ENCODE measurements at regions not wholly inside any gene's neighbourhood (a gene's known extent, or its start where the extent isn't known, plus 50 kb on each side); places are given as distances from the start of the nearest gene placed in this dataset.
"Not testable (repeated sequence)": the region's sequence is repeated elsewhere in the genome, so short reads cannot be mapped to it uniquely, and the experiment has no call there.

DNA sequence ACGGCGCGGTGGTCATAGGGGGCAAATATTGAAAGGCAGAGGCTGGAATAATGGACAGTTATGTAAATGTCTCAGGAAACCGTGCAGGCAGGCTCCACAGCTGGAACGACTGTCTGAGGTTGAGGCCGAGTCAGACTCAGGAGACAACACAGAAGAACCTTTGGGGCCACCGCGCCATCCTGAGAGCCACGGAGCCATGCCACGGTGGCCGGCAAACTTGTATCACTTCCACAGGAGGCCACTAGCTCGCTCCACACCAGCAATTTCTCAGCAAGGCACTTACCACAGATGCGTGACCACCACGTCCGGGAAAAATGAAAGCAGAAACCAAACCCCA lies 156.7 kb upstream of the SALL3 start:
- no peak for DNase-seq (ENCODE audit: extremely low spot score in 2 of 2)
- Histone ChIP-seq H3K27ac (no peak overlapping the region), H3K9me3 (no peaks in the 10 kb centered on the region), H3K4me3 (no peak overlapping the region), H3K4me1 (no peaks in the 10 kb centered on the region), H3K27me3 (no peaks in the 10 kb centered on the region), H3K36me3 (no peaks in the 10 kb centered on the region)
- intact Hi-C loops (cut with DNase I) = no loop called here
- TF ChIP-seq, protein P1, sequence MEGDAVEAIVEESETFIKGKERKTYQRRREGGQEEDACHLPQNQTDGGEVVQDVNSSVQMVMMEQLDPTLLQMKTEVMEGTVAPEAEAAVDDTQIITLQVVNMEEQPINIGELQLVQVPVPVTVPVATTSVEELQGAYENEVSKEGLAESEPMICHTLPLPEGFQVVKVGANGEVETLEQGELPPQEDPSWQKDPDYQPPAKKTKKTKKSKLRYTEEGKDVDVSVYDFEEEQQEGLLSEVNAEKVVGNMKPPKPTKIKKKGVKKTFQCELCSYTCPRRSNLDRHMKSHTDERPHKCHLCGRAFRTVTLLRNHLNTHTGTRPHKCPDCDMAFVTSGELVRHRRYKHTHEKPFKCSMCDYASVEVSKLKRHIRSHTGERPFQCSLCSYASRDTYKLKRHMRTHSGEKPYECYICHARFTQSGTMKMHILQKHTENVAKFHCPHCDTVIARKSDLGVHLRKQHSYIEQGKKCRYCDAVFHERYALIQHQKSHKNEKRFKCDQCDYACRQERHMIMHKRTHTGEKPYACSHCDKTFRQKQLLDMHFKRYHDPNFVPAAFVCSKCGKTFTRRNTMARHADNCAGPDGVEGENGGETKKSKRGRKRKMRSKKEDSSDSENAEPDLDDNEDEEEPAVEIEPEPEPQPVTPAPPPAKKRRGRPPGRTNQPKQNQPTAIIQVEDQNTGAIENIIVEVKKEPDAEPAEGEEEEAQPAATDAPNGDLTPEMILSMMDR (IDR thresholded peaks at IDR 0.05) = no peak
- no peak for TF ChIP-seq POLR2A (IDR thresholded peaks at IDR 0.05)
- no peak for TF ChIP-seq POLR2AphosphoS5 (IDR thresholded peaks at IDR 0.05; ENCODE audit: insufficient read depth in 1 of 2, low read depth in 1 of 2)

DNA sequence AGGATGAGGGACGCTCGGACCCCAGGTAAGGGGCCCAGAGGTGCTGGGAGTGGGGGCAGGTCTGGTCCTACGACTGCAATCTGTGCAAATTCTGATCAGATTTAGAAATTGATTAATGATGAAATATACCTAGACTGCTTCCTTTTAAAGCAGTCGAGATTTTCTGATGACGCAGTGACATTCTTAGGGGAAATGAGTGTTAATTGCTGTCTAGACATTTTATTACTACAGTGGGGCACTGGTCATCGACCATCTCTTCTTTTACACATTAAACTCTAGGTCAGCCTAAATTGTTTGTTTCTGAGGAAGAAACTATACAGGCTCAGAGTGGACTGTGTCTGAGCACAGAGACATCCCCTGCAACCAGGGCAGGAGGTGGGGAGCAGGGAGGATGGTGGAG lies 154.4 kb upstream of the SALL3 start:
- Histone ChIP-seq H3K36me3 (no peaks in the 10 kb centered on the region), H3K27ac (no peak overlapping the region), H3K4me1 (no peaks in the 10 kb centered on the region), H3K4me3 (no peak overlapping the region), H3K9me3 (no peaks in the 10 kb centered on the region), H3K27me3 (no peaks in the 10 kb centered on the region)
- intact Hi-C loops (cut with DNase I) = no loop called here
- no peak for DNase-seq (ENCODE audit: extremely low spot score in 2 of 2)
- TF ChIP-seq, protein P1 (IDR thresholded peaks at IDR 0.05) = no peak
- TF ChIP-seq POLR2AphosphoS5 (IDR thresholded peaks at IDR 0.05; ENCODE audit: insufficient read depth in 1 of 2, low read depth in 1 of 2) = no peak
- TF ChIP-seq POLR2A (IDR thresholded peaks at IDR 0.05) = no peak

DNA sequence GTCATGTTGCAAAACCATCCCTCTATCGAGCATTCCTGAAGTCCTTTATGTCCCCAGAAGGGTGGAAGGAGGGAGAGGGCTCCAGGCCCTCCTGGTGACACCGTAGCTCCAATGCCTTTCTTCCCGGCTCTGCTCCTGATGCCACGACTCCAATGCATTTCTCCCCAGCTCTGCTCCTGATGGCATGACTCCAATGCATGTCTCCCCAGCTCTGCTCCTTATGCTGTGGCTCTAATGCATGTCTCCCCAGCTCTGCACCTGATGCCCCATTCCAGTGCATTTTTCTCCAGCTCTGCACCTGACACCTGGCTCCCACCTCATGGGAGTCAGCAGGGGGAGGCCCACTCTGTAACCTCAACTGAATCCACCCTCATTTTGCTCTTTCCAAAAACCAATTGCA lies 153.0 kb upstream of the SALL3 start:
- no peaks in the 10 kb centered on the region for H3K36me3 ChIP-seq
- no peak overlapping the region for H3K4me3 ChIP-seq
- peak; percentile 52 to 79 for DNase-seq (ENCODE audit: extremely low spot score in 2 of 2)
- H3K27ac ChIP-seq = no peak overlapping the region
- intact Hi-C loops (cut with DNase I) = no loop called here
- TF ChIP-seq POLR2AphosphoS5 (IDR thresholded peaks at IDR 0.05; ENCODE audit: insufficient read depth in 1 of 2, low read depth in 1 of 2) = no peak
- no peaks in the 10 kb centered on the region for H3K27me3 ChIP-seq
- no peaks in the 10 kb centered on the region for H3K9me3 ChIP-seq
- no peaks in the 10 kb centered on the region for H3K4me1 ChIP-seq

DNA sequence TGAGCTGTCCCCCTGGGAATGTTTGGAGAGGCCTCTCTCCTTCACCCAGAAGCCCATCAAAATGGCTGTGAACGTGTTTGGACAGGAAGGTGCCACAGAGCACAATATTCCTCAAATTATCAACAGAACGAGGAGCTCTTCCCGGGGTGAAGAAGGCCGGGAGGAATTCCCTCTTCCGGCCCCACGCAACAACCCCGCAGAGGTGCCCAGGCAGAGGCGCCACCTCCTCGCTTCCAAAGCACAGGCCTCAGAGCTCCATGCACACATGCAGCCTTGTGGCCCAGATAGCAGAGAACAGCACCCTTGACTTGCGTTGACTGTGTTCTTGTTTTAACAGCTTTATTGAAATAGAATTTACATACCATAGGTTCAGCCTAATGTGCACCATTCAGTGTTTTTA lies 152.5 kb upstream of the SALL3 start:
- Histone ChIP-seq H3K27me3 (no peaks in the 10 kb centered on the region), H3K9me3 (no peaks in the 10 kb centered on the region), H3K4me3 (no peak overlapping the region), H3K27ac (no peak overlapping the region), H3K36me3 (no peaks in the 10 kb centered on the region), H3K4me1 (no peaks in the 10 kb centered on the region)
- intact Hi-C loops (cut with DNase I) = no loop called here
- TF ChIP-seq POLR2A (IDR thresholded peaks at IDR 0.05) (no peak), POLR2AphosphoS5 (IDR thresholded peaks at IDR 0.05; ENCODE audit: insufficient read depth in 1 of 2, low read depth in 1 of 2) (no peak)
- TF ChIP-seq, protein P1 (IDR thresholded peaks at IDR 0.05) = no peak
- peak in 1 of 2 donors; percentile 70 for DNase-seq (ENCODE audit: extremely low spot score in 2 of 2)

DNA sequence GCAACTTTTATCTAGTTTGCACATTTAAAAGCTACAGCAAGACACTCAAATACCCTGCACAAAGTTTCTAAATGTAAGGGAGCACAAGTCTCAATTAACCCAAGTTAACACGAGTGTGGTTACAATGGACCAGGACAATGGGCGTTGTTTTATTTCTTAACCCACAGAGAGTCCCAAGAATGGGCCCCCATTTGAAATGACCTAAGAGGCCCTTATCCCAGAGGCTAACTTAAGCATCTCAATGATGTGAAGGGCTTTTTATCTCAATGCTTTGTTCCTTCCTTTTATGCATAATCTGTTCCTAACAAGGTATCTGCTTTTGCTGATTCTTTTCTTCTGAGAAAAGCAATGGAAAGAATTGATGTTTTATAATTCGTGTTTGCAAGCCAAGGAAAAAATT lies 151.5 kb upstream of the SALL3 start:
- Histone ChIP-seq H3K9me3 (no peaks in the 10 kb centered on the region), H3K4me3 (no peak overlapping the region), H3K36me3 (no peaks in the 10 kb centered on the region), H3K4me1 (no peaks in the 10 kb centered on the region), H3K27ac (no peak overlapping the region), H3K27me3 (no peaks in the 10 kb centered on the region)
- no peak for TF ChIP-seq POLR2AphosphoS5 (IDR thresholded peaks at IDR 0.05; ENCODE audit: insufficient read depth in 1 of 2, low read depth in 1 of 2)
- TF ChIP-seq, protein P1 (IDR thresholded peaks at IDR 0.05) = no peak
- intact Hi-C loops (cut with DNase I) = no loop called here
- DNase-seq (ENCODE audit: extremely low spot score in 2 of 2) = no peak

DNA sequence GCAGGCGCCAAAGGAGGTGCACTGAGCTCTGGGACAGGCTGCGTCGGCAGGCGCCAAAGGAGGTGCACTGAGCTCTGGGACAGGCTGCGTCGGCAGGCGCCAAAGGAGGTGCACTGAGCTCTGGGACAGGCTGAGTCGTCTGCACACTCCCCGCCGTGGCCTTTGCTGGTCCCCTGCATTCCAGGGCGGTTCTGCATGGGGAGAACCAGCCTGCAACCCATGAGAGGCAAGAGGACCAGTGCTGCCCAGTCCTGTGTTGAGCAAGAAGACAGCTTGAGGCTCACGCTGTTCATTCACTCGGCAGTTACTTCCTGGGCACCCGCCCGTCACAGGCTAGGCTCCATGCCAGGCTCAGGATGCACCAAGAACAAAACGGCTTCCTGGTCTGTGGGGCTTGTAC lies 150.6 kb upstream of the SALL3 start:
- H3K36me3 ChIP-seq; H3K27ac ChIP-seq; H3K9me3 ChIP-seq; H3K4me1 ChIP-seq; H3K27me3 ChIP-seq; intact Hi-C loops (cut with DNase I); H3K4me3 ChIP-seq: not testable (repeated sequence)
- DNase-seq (ENCODE audit: extremely low spot score in 2 of 2) = peak; percentile 58 to 74

Data from vagina (tissue), 2 donors.